Thyroid gland (tissue), 4 donors: ENCODE measurements at regions not wholly inside any gene's neighbourhood (a gene's known extent, or its start where the extent isn't known, plus 50 kb on each side); places are given as distances from the start of the nearest gene placed in this dataset.

ENCODE experiments used
- CTCF ChIP-seq, 6 experiments: fragments of 200-600 bp in 3 of 6; fragments of 450-650 bp in 3 of 6; sonication (generic) in 3 of 6; IDR thresholded peaks; one replicate each; pipeline ENCODE4 v1.5.1; 2016 to 2019; ENCODE audit warnings: antibody characterized with exemption in 6 of 6, mild to moderate bottlenecking in 2 of 6, inconsistent platforms in 1 of 6, moderate library complexity in 1 of 6
- POLR2A ChIP-seq, 2 donors: fragments of 450-650 bp; IDR thresholded peaks; one replicate each; pipeline ENCODE4 v1.6.1; 2017; ENCODE audit warnings: antibody characterized with exemption in 2 of 2, mild to moderate bottlenecking in 2 of 2, moderate library complexity in 1 of 2

GRCh38 chr15:79598639-79599038 is 166.5 kb downstream of the MINAR1 start:
- TF ChIP-seq POLR2A (IDR thresholded peaks at IDR 0.05) (no peak), CTCF (IDR thresholded peaks at IDR 0.05) (no peak)
